ENCODE measurements at regions not wholly inside any gene's neighbourhood (a gene's known extent, or its start where the extent isn't known, plus 50 kb on each side); places are given as distances from the start of the nearest gene placed in this dataset.

- no peak for TF ChIP-seq POLR2A (IDR thresholded peaks at IDR 0.05)
- TF ChIP-seq CTCF (IDR thresholded peaks at IDR 0.05) = no peak
- TF ChIP-seq EP300 (IDR thresholded peaks at IDR 0.05) = no peak
- Histone ChIP-seq H3K36me3 (no peaks in the 10 kb centered on the region), H3K27me3 (no peaks in the 10 kb centered on the region), H3K27ac (no peak overlapping the region), H3K4me3 (no peak overlapping the region), H3K4me1 (no peaks in the 10 kb centered on the region), H3K9me3 (peaks cover 0 to 5% (median 0%) of the 10 kb centered on the region in 4 donors)
- ATAC-seq (ENCODE audit: low FRiP score in 2 of 2) (peak in 1 of 2 donors; percentile 43), DNase-seq (no peak)
These were observed 153.0 kb upstream of the UQCRFS1 start for GRCh38 chr19:29365836-29366417.

- H3K36me3 ChIP-seq = no peaks in the 10 kb centered on the region
- H3K4me1 ChIP-seq = no peaks in the 10 kb centered on the region
- no peak for TF ChIP-seq POLR2A (IDR thresholded peaks at IDR 0.05)
- TF ChIP-seq POLR2AphosphoS5 (IDR thresholded peaks at IDR 0.05) = no peak
- TF ChIP-seq EP300 (IDR thresholded peaks at IDR 0.05) = no peak
- TF ChIP-seq CTCF (IDR thresholded peaks at IDR 0.05) = no peak
- peaks cover 0 to 4% (median 0%) of the 10 kb centered on the region in 4 donors for H3K9me3 ChIP-seq
- no peaks in the 10 kb centered on the region for H3K27me3 ChIP-seq
- no peak overlapping the region for H3K4me3 ChIP-seq
- ATAC-seq (ENCODE audit: low FRiP score in 2 of 2) = no peak
- no peak overlapping the region for H3K27ac ChIP-seq
- no peak for DNase-seq
- 89 to 91% methylated on average over 10 of the region's 10 CpGs for WGBS, 2 donors
These were observed 153.8 kb upstream of the UQCRFS1 start for GRCh38 chr19:29366757-29367156.

GRCh38 chr19:29367791-29368222 is 154.9 kb upstream of the UQCRFS1 start:
- 18 to 22% methylated on average over 7 of the region's 7 CpGs for WGBS, 2 donors
- Histone ChIP-seq H3K36me3 (no peaks in the 10 kb centered on the region), H3K4me1 (no peaks in the 10 kb centered on the region), H3K27me3 (no peaks in the 10 kb centered on the region), H3K27ac (no peak overlapping the region), H3K4me3 (no peak overlapping the region), H3K9me3 (no peaks in the 10 kb centered on the region)
- TF ChIP-seq POLR2AphosphoS5 (IDR thresholded peaks at IDR 0.05) = no peak
- TF ChIP-seq EP300 (IDR thresholded peaks at IDR 0.05) = no peak
- no peak for TF ChIP-seq CTCF (IDR thresholded peaks at IDR 0.05)
- TF ChIP-seq POLR2A (IDR thresholded peaks at IDR 0.05) = no peak
- DNase-seq (no peak), ATAC-seq (ENCODE audit: low FRiP score in 2 of 2) (no peak)

GRCh38 chr19:29370276-29370675 is 155.5 kb upstream of the VSTM2B start:
- TF ChIP-seq EP300 (IDR thresholded peaks at IDR 0.05) (no peak), POLR2AphosphoS5 (IDR thresholded peaks at IDR 0.05) (no peak), POLR2A (IDR thresholded peaks at IDR 0.05) (no peak), CTCF (IDR thresholded peaks at IDR 0.05) (no peak)
- WGBS, 2 donors = 89 to 92% methylated on average over 9 of the region's 9 CpGs
- no peak overlapping the region for H3K27ac ChIP-seq
- no peak overlapping the region for H3K4me3 ChIP-seq
- no peak for ATAC-seq (ENCODE audit: low FRiP score in 2 of 2)
- no peak for DNase-seq
- no peaks in the 10 kb centered on the region for H3K4me1 ChIP-seq
- H3K36me3 ChIP-seq = no peaks in the 10 kb centered on the region
- H3K9me3 ChIP-seq = no peaks in the 10 kb centered on the region
- no peaks in the 10 kb centered on the region for H3K27me3 ChIP-seq
